KMS-11 (cell line): ENCODE measurements at regions not wholly inside any gene's neighbourhood (a gene's known extent, or its start where the extent isn't known, plus 50 kb on each side); places are given as distances from the start of the nearest gene placed in this dataset.

Experiments
- H2AFZ ChIP-seq: fragments of 200-600 bp; sonication (generic); 2 replicates; pipeline ENCODE4 v1.6.1; 2016; ENCODE audit warnings: antibody characterized with exemption, mixed run types, low read depth
- H3K27ac ChIP-seq: fragments of 200-600 bp; sonication (generic); 2 replicates; pipeline ENCODE4 v1.6.1; 2016; ENCODE audit warnings: mild to moderate bottlenecking, mixed run types
- H3K27me3 ChIP-seq: fragments of 200-600 bp; sonication (generic); 2 replicates; pipeline ENCODE4 v1.6.1; 2017; ENCODE audit warnings: mild to moderate bottlenecking, low read depth, mixed run types, moderate library complexity; ENCODE audit not compliant: insufficient read depth
- H3K36me3 ChIP-seq: fragments of 200-600 bp; sonication (generic); 2 replicates; pipeline ENCODE4 v1.6.1; 2017; ENCODE audit warnings: mild to moderate bottlenecking, mixed run types; ENCODE audit not compliant: insufficient read depth
- H3K4me1 ChIP-seq: fragments of 200-600 bp; sonication (generic); 2 replicates; pipeline ENCODE4 v1.6.1; 2016; ENCODE audit warnings: mild to moderate bottlenecking, low read depth, mixed run types; ENCODE audit not compliant: poor library complexity, severe bottlenecking
- H3K4me2 ChIP-seq: fragments of 200-600 bp; sonication (generic); 2 replicates; pipeline ENCODE4 v1.7.0; 2016; ENCODE audit warnings: mild to moderate bottlenecking, mixed run types
- H3K4me3 ChIP-seq: fragments of 200-600 bp; sonication (generic); IDR thresholded peaks from 2 replicates; pipeline ENCODE4 v1.6.1; 2017; ENCODE audit warnings: low read depth, low read length, mixed read lengths; ENCODE audit not compliant: insufficient read depth
- H3K79me2 ChIP-seq: fragments of 200-600 bp; sonication (generic); 2 replicates; pipeline ENCODE4 v1.6.1; 2016; ENCODE audit warnings: low read depth, mixed run types; ENCODE audit not compliant: insufficient read depth
- H3K9ac ChIP-seq: fragments of 200-600 bp; sonication (generic); 2 replicates; pipeline ENCODE4 v1.6.1; 2016; ENCODE audit warnings: mild to moderate bottlenecking, mixed run types
- H4K20me1 ChIP-seq: fragments of 200-600 bp; sonication (generic); 2 replicates; pipeline ENCODE4 v1.6.1; 2016; ENCODE audit warnings: mild to moderate bottlenecking, mixed run types; ENCODE audit not compliant: insufficient read depth
- CTCF ChIP-seq: fragments of 200-600 bp; sonication (generic); conservative IDR thresholded peaks from 2 replicates; pipeline ENCODE4 v1.6.1; 2017; ENCODE audit warnings: low read depth, mild to moderate bottlenecking, antibody characterized with exemption, low read length, moderate library complexity, mixed read lengths

GRCh38 chr18:76219023-76219422 lies 276.0 kb downstream of the ZNF516 start:
- H3K4me1 ChIP-seq = no peaks in the 10 kb centered on the region
- H3K9ac ChIP-seq = no peak overlapping the region
- no peak for TF ChIP-seq CTCF
- no peak overlapping the region for H3K4me3 ChIP-seq
- H3K4me2 ChIP-seq = no peak overlapping the region
- no peaks in the 10 kb centered on the region for H3K79me2 ChIP-seq
- no peaks in the 10 kb centered on the region for H4K20me1 ChIP-seq
- H3K27ac ChIP-seq = no peak overlapping the region
- H2AFZ ChIP-seq = no peak overlapping the region
- no peaks in the 10 kb centered on the region for H3K27me3 ChIP-seq
- H3K36me3 ChIP-seq = no peaks in the 10 kb centered on the region

- H3K36me3 ChIP-seq = no peaks in the 10 kb centered on the region
- no peak overlapping the region for H3K27ac ChIP-seq
- H3K27me3 ChIP-seq = no peaks in the 10 kb centered on the region
- no peak overlapping the region for H3K4me3 ChIP-seq
- no peaks in the 10 kb centered on the region for H3K4me1 ChIP-seq
- no peak overlapping the region for H2AFZ ChIP-seq
- TF ChIP-seq CTCF = no peak
- H3K79me2 ChIP-seq = no peaks in the 10 kb centered on the region
- H3K9ac ChIP-seq = no peak overlapping the region
- H3K4me2 ChIP-seq = no peak overlapping the region
- no peaks in the 10 kb centered on the region for H4K20me1 ChIP-seq
Measured at GRCh38 chr18:76216096-76216495, 278.9 kb downstream of the ZNF516 start.

GRCh38 chr18:76213991-76214390 lies 281.1 kb downstream of the ZNF516 start:
- no peaks in the 10 kb centered on the region for H3K36me3 ChIP-seq
- no peaks in the 10 kb centered on the region for H4K20me1 ChIP-seq
- no peaks in the 10 kb centered on the region for H3K4me1 ChIP-seq
- no peaks in the 10 kb centered on the region for H3K79me2 ChIP-seq
- H3K4me2 ChIP-seq = no peak overlapping the region
- H3K27me3 ChIP-seq = no peaks in the 10 kb centered on the region
- no peak overlapping the region for H3K27ac ChIP-seq
- H2AFZ ChIP-seq = no peak overlapping the region
- no peak overlapping the region for H3K9ac ChIP-seq
- no peak for TF ChIP-seq CTCF
- no peak overlapping the region for H3K4me3 ChIP-seq

GRCh38 chr18:76212960-76213359 lies 282.1 kb downstream of the ZNF516 start:
- H2AFZ ChIP-seq = no peak overlapping the region

More at GRCh38 chr18:76212960-76213359, 282.1 kb downstream of the ZNF516 start:
- Histone ChIP-seq H3K4me3 (no peak overlapping the region), H3K36me3 (no peaks in the 10 kb centered on the region), H3K9ac (no peak overlapping the region), H3K4me2 (no peak overlapping the region), H3K79me2 (no peaks in the 10 kb centered on the region), H4K20me1 (no peaks in the 10 kb centered on the region), H3K27me3 (no peaks in the 10 kb centered on the region), H3K4me1 (no peaks in the 10 kb centered on the region), H3K27ac (no peak overlapping the region)
- no peak for TF ChIP-seq CTCF
